OCI-LY7 (cell line): ENCODE measurements at regions not wholly inside any gene's neighbourhood (a gene's known extent, or its start where the extent isn't known, plus 50 kb on each side); places are given as distances from the start of the nearest gene placed in this dataset.

Experiments used
- BruUV-seq: library from RNA; stranded (reverse); fragments of 400-500 nt; replicated peaks from 2 replicates; lab custom pipeline; 2021; lab: Mats Ljungman, UMichigan
- CTCF ChIA-PET: fragments of 300-600 bp; sonication (Branson Sonifier 250); formaldehyde crosslinking; loops from one replicate; lab custom pipeline; 2022; ENCODE audit warnings: antibody characterized with exemption; ENCODE audit not compliant: unreplicated experiment; lab: Charles Lee
- POLR2A ChIA-PET: fragments of 300-600 bp; sonication (Branson Sonifier 250); formaldehyde crosslinking; loops from one replicate; lab custom pipeline; 2022; ENCODE audit warnings: antibody characterized with exemption; lab: Charles Lee
- DNase-seq: peaks from one replicate; pipeline ENCODE4 v3.0.0-alpha.2; 2015; ENCODE audit warnings: low spot score
- H2AFZ ChIP-seq: fragments of 200-600 bp; sonication (generic), shearing (Covaris generic); 2 replicates; pipeline ENCODE4 v1.6.1; 2014; ENCODE audit warnings: mild to moderate bottlenecking, antibody characterized with exemption, low read length, moderate library complexity
- H3K27ac ChIP-seq: fragments of 200-600 bp; sonication (generic); 2 replicates; pipeline ENCODE4 v1.5.1; 2014; ENCODE audit warnings: mixed run types, low read depth, mild to moderate bottlenecking, moderate library complexity, low read length, inconsistent platforms; ENCODE audit not compliant: poor library complexity, severe bottlenecking
- H3K36me3 ChIP-seq: fragments of 200-600 bp; sonication (generic); 2 replicates; pipeline ENCODE4 v1.6.1; 2014; ENCODE audit warnings: mild to moderate bottlenecking, antibody characterized with exemption, low read length, moderate library complexity, mixed read lengths; ENCODE audit not compliant: insufficient read depth
- H3K4me1 ChIP-seq: fragments of 200-600 bp; sonication (generic); 2 replicates; pipeline ENCODE4 v1.5.1; 2014; ENCODE audit warnings: mild to moderate bottlenecking, low read length; ENCODE audit not compliant: insufficient read depth, poor library complexity, severe bottlenecking
- H3K4me2 ChIP-seq: fragments of 200-600 bp; sonication (generic); 2 replicates; pipeline ENCODE4 v1.6.1; 2014; ENCODE audit warnings: mild to moderate bottlenecking, low read length
- H3K4me3 ChIP-seq: fragments of 200-600 bp; sonication (generic); 2 replicates; pipeline ENCODE4 v1.5.1; 2014; ENCODE audit warnings: mild to moderate bottlenecking, low read depth, low read length; ENCODE audit not compliant: poor library complexity, severe bottlenecking
- H3K79me2 ChIP-seq: fragments of 200-600 bp; sonication (generic); 2 replicates; pipeline ENCODE4 v1.6.1; 2016; ENCODE audit warnings: low read depth, mild to moderate bottlenecking, low read length, moderate library complexity, mixed read lengths; ENCODE audit not compliant: insufficient read depth
- H3K9me2 ChIP-seq: fragments of 200-600 bp; sonication (generic); 2 replicates; pipeline ENCODE4 v1.6.1; 2016; ENCODE audit warnings: mild to moderate bottlenecking, low read length, mixed read lengths; ENCODE audit not compliant: insufficient read depth
- H3K9me3 ChIP-seq: fragments of 200-600 bp; sonication (generic); 2 replicates; pipeline ENCODE4 v1.6.1; 2014; ENCODE audit warnings: mild to moderate bottlenecking, mixed run types, low read length, mixed read lengths
- H4K20me1 ChIP-seq: fragments of 200-600 bp; sonication (generic); 2 replicates; pipeline ENCODE4 v1.6.1; 2014; ENCODE audit warnings: mild to moderate bottlenecking, antibody characterized with exemption, low read length, moderate library complexity, mixed read lengths; ENCODE audit not compliant: insufficient read depth
- CTCF ChIP-seq: fragments of 200-600 bp; sonication (generic); conservative IDR thresholded peaks from 2 replicates; pipeline ENCODE4 v1.5.1; 2014; ENCODE audit warnings: mild to moderate bottlenecking, antibody characterized with exemption, low read length, moderate library complexity, mixed read lengths
- EZH2phosphoT487 ChIP-seq: fragments of 200-600 bp; sonication (generic); IDR thresholded peaks from 2 replicates; pipeline ENCODE4 v1.6.1; 2018; ENCODE audit warnings: low read depth, borderline replicate concordance, mild to moderate bottlenecking, mixed run types, antibody characterized with exemption, low read length, moderate library complexity, mixed read lengths
- intact Hi-C: fragments of 100-400 bp; cut with micrococcal nuclease; formaldehyde crosslinking; loops from one replicate; pipeline ENCODE4 v1.10.0; 2022; ENCODE audit not compliant: unreplicated experiment

GRCh38 chr9:110133608-110134210 is 74.2 kb downstream of the C9orf152 start:
- no peak for DNase-seq
- CTCF ChIA-PET: interaction anchor here (1.1 to 1.8 kb wide), 2 partner anchors 10 to 171 kb away, joined by 8 to 12 read pairs; no protein-coding TSS in a partner anchor
- Histone ChIP-seq H3K79me2 (peaks cover 73% of the 10 kb centered on the region), H3K9me2 (no peaks in the 10 kb centered on the region), H4K20me1 (no peaks in the 10 kb centered on the region), H3K36me3 (peaks cover 54% of the 10 kb centered on the region), H3K4me1 (peaks cover 60% of the 10 kb centered on the region), H3K4me3 (no peak overlapping the region), H3K27ac (peak overlapping the region; percentile 95), H2AFZ (no peak overlapping the region), H3K4me2 (peak overlapping the region; percentile 2; the same call in 1 of the 2 replicates), H3K9me3 (no peaks in the 10 kb centered on the region)
- intact Hi-C loops: no loop called here
- TF ChIP-seq CTCF: no peak
- POLR2A ChIA-PET: interaction anchor here (0.6 to 9.9 kb wide), 10 partner anchors 10 to 226 kb away, joined by 3 to 133 read pairs (median 6); no protein-coding TSS in a partner anchor
- no TSS peak for BruUV-seq

GRCh38 chr9:110135846-110136245 is 72.1 kb downstream of the C9orf152 start:
- intact Hi-C loops: no loop called here
- Histone ChIP-seq H3K36me3 (peaks cover 75% of the 10 kb centered on the region), H3K4me1 (peaks cover 47% of the 10 kb centered on the region), H3K79me2 (peaks cover 74% of the 10 kb centered on the region), H2AFZ (no peak overlapping the region), H3K4me3 (no peak overlapping the region), H3K4me2 (no peak overlapping the region), H4K20me1 (no peaks in the 10 kb centered on the region), H3K9me2 (no peaks in the 10 kb centered on the region), H3K27ac (no peak overlapping the region), H3K9me3 (no peaks in the 10 kb centered on the region)
- DNase-seq: no peak
- BruUV-seq: no TSS peak
- TF ChIP-seq EZH2phosphoT487: no peak
- no peak for TF ChIP-seq CTCF
- POLR2A ChIA-PET: interaction anchor here (1.1 kb wide), 2 partner anchors 31 to 222 kb away, joined by 3 to 5 read pairs; no protein-coding TSS in a partner anchor
- CTCF ChIA-PET: no interaction called here

- intact Hi-C loops: no loop called here
- Histone ChIP-seq H3K27ac (no peak overlapping the region), H3K4me3 (no peak overlapping the region), H3K9me2 (no peaks in the 10 kb centered on the region), H3K79me2 (peaks cover 74% of the 10 kb centered on the region), H3K9me3 (no peaks in the 10 kb centered on the region), H2AFZ (no peak overlapping the region), H3K36me3 (peaks cover 85% of the 10 kb centered on the region), H3K4me1 (peaks cover 47% of the 10 kb centered on the region), H3K4me2 (no peak overlapping the region), H4K20me1 (no peaks in the 10 kb centered on the region)
- BruUV-seq: TSS peak; percentile 63
- POLR2A ChIA-PET: interaction anchor here (1.1 kb wide), 1 partner anchor 223 kb away, joined by 3 read pairs; no protein-coding TSS in a partner anchor
- TF ChIP-seq EZH2phosphoT487 (no peak), CTCF (no peak)
- no peak for DNase-seq
- CTCF ChIA-PET: no interaction called here
Observed at GRCh38 chr9:110136802-110137201, 71.2 kb downstream of the C9orf152 start.
